IPS-20b (cell line): ENCODE measurements at regions not wholly inside any gene's neighbourhood (a gene's known extent, or its start where the extent isn't known, plus 50 kb on each side); places are given as distances from the start of the nearest gene placed in this dataset.

Experiments
- H3K27ac ChIP-seq: one replicate; pipeline ENCODE4 v1.5.1; 2013; ENCODE audit warnings: low read length
- H3K27me3 ChIP-seq: 2 replicates; pipeline ENCODE4 v1.6.1; 2013; ENCODE audit warnings: mild to moderate bottlenecking, low read length, inconsistent platforms; ENCODE audit not compliant: insufficient read depth
- H3K36me3 ChIP-seq: 2 replicates; pipeline ENCODE4 v1.6.1; 2013; ENCODE audit warnings: low read depth, mild to moderate bottlenecking, inconsistent platforms, low read length, moderate library complexity; ENCODE audit not compliant: insufficient read depth
- H3K4me1 ChIP-seq: 2 replicates; pipeline ENCODE4 v1.6.1; 2013; ENCODE audit warnings: mild to moderate bottlenecking, control low read depth, inconsistent platforms, low read length, moderate library complexity; ENCODE audit not compliant: insufficient read depth
- H3K4me3 ChIP-seq: 2 replicates; pipeline ENCODE4 v1.5.1; 2013; ENCODE audit warnings: mild to moderate bottlenecking, low read length, inconsistent platforms
- H3K9ac ChIP-seq: 2 replicates; pipeline ENCODE4 v1.6.1; 2013; ENCODE audit warnings: low read depth, mild to moderate bottlenecking, inconsistent platforms, low read length, moderate library complexity
- H3K9me3 ChIP-seq: 2 replicates; pipeline ENCODE4 v1.6.1; 2013; ENCODE audit warnings: mild to moderate bottlenecking, low read depth, low read length, inconsistent platforms; ENCODE audit not compliant: insufficient read depth

GRCh38 chr2:74760875-74761630 lies 72.9 kb upstream of the HK2 start:
- Histone ChIP-seq H3K9me3 (0 out of 2 replicates have a peak, but pooled peaks cover 5% of the 10 kb centered on the region), H3K4me3 (no peak overlapping the region), H3K27ac (no peak overlapping the region), H3K9ac (no peak overlapping the region), H3K36me3 (no peaks in the 10 kb centered on the region), H3K4me1 (peaks cover 8% of the 10 kb centered on the region; the same call in 1 of the 2 replicates), H3K27me3 (no peaks in the 10 kb centered on the region)

GRCh38 chr2:74762789-74763188 lies 71.1 kb upstream of the HK2 start:
- Histone ChIP-seq H3K4me1 (peaks cover 8% of the 10 kb centered on the region; the same call in 1 of the 2 replicates), H3K36me3 (no peaks in the 10 kb centered on the region), H3K4me3 (no peak overlapping the region), H3K9ac (no peak overlapping the region), H3K27me3 (no peaks in the 10 kb centered on the region), H3K9me3 (no peaks in the 10 kb centered on the region), H3K27ac (no peak overlapping the region)

GRCh38 chr2:74763962-74764428 lies 69.9 kb upstream of the HK2 start:
- Histone ChIP-seq H3K4me3 (no peak overlapping the region), H3K9ac (no peak overlapping the region), H3K27ac (no peak overlapping the region), H3K9me3 (no peaks in the 10 kb centered on the region), H3K4me1 (peaks cover 8% of the 10 kb centered on the region; the same call in 1 of the 2 replicates), H3K36me3 (no peaks in the 10 kb centered on the region), H3K27me3 (no peaks in the 10 kb centered on the region)

- Histone ChIP-seq H3K9me3 (no peaks in the 10 kb centered on the region), H3K9ac (no peak overlapping the region), H3K4me1 (peaks cover 8% of the 10 kb centered on the region; the same call in 1 of the 2 replicates)
Measured at GRCh38 chr2:74764429-74765272, 69.3 kb upstream of the HK2 start.

GRCh38 chr2:74766780-74767179 lies 67.1 kb upstream of the HK2 start:
- no peaks in the 10 kb centered on the region for H3K27me3 ChIP-seq
- no peak overlapping the region for H3K27ac ChIP-seq
- no peaks in the 10 kb centered on the region for H3K36me3 ChIP-seq
- no peak overlapping the region for H3K9ac ChIP-seq
- peaks cover 8% of the 10 kb centered on the region; the same call in 1 of the 2 replicates for H3K4me1 ChIP-seq
- no peak overlapping the region for H3K4me3 ChIP-seq
- H3K9me3 ChIP-seq: no peaks in the 10 kb centered on the region

More at GRCh38 chr2:74764429-74765272, 69.3 kb upstream of the HK2 start:
- H3K4me3 ChIP-seq: no peak overlapping the region
- H3K36me3 ChIP-seq: no peaks in the 10 kb centered on the region
- H3K27me3 ChIP-seq: no peaks in the 10 kb centered on the region
- no peak overlapping the region for H3K27ac ChIP-seq

- Histone ChIP-seq H3K9me3 (no peaks in the 10 kb centered on the region), H3K9ac (no peak overlapping the region), H3K27me3 (no peaks in the 10 kb centered on the region), H3K4me1 (peaks cover 8% of the 10 kb centered on the region; the same call in 1 of the 2 replicates), H3K4me3 (no peak overlapping the region), H3K27ac (no peak overlapping the region), H3K36me3 (no peaks in the 10 kb centered on the region)
Measured at GRCh38 chr2:74767618-74768017, 66.3 kb upstream of the HK2 start.

- Histone ChIP-seq H3K36me3 (no peaks in the 10 kb centered on the region), H3K9me3 (no peaks in the 10 kb centered on the region), H3K4me1 (peaks cover 8% of the 10 kb centered on the region; the same call in 1 of the 2 replicates), H3K27ac (no peak overlapping the region), H3K27me3 (no peaks in the 10 kb centered on the region), H3K4me3 (no peak overlapping the region), H3K9ac (no peak overlapping the region)
Measured at GRCh38 chr2:74768401-74768914, 65.5 kb upstream of the HK2 start.

GRCh38 chr2:74772046-74772445 lies 61.9 kb upstream of the HK2 start:
- Histone ChIP-seq H3K4me3 (no peak overlapping the region), H3K4me1 (no peaks in the 10 kb centered on the region), H3K9me3 (no peaks in the 10 kb centered on the region), H3K27me3 (no peaks in the 10 kb centered on the region), H3K36me3 (no peaks in the 10 kb centered on the region), H3K9ac (no peak overlapping the region), H3K27ac (no peak overlapping the region)

GRCh38 chr2:74777161-74777900 lies 56.6 kb upstream of the HK2 start:
- Histone ChIP-seq H3K36me3 (no peaks in the 10 kb centered on the region), H3K9me3 (no peaks in the 10 kb centered on the region), H3K27me3 (no peaks in the 10 kb centered on the region), H3K4me3 (no peak overlapping the region), H3K4me1 (peaks cover 6% of the 10 kb centered on the region; the same call in 1 of the 2 replicates), H3K9ac (no peak overlapping the region), H3K27ac (no peak overlapping the region)

GRCh38 chr2:74778381-74779264 lies 55.3 kb upstream of the HK2 start:
- no peaks in the 10 kb centered on the region for H3K9me3 ChIP-seq
- H3K4me1 ChIP-seq: peaks cover 6% of the 10 kb centered on the region; the same call in 1 of the 2 replicates
- H3K27me3 ChIP-seq: no peaks in the 10 kb centered on the region
- H3K4me3 ChIP-seq: peak overlapping the region; percentile 55; the same call in 1 of the 2 replicates
- H3K36me3 ChIP-seq: no peaks in the 10 kb centered on the region
- peak overlapping the region; percentile 2; the same call in 1 of the 2 replicates for H3K9ac ChIP-seq
- H3K27ac ChIP-seq: no peak overlapping the region
